OCI-LY1 (cell line): ENCODE measurements at regions not wholly inside any gene's neighbourhood (a gene's known extent, or its start where the extent isn't known, plus 50 kb on each side); places are given as distances from the start of the nearest gene placed in this dataset.

ENCODE experiments used
- H2AFZ ChIP-seq: fragments of 200-600 bp; sonication (generic), shearing (Covaris generic); 2 replicates; pipeline ENCODE4 v1.6.0; 2014; ENCODE audit warnings: antibody characterized with exemption, mild to moderate bottlenecking, low read length
- H3F3A ChIP-seq: fragments of 200-600 bp; sonication (generic), shearing (Covaris generic); 2 replicates; pipeline ENCODE4 v1.6.0; 2014; ENCODE audit warnings: mild to moderate bottlenecking, antibody characterized with exemption, low read length, moderate library complexity; ENCODE audit not compliant: insufficient read depth
- H3K27ac ChIP-seq: fragments of 200-600 bp; sonication (generic); 2 replicates; pipeline ENCODE4 v1.5.1; 2014; ENCODE audit warnings: low read length, mixed run types, mild to moderate bottlenecking, low read depth; ENCODE audit not compliant: poor library complexity, severe bottlenecking
- H3K27me3 ChIP-seq: fragments of 200-600 bp; sonication (generic); 2 replicates; pipeline ENCODE4 v1.6.0; 2014; ENCODE audit warnings: antibody characterized with exemption, mild to moderate bottlenecking, low read length, moderate library complexity; ENCODE audit not compliant: insufficient read depth
- H3K36me3 ChIP-seq: fragments of 200-600 bp; sonication (generic); 2 replicates; pipeline ENCODE4 v1.6.1; 2014; ENCODE audit warnings: mild to moderate bottlenecking, antibody characterized with exemption, low read length, moderate library complexity, mixed read lengths; ENCODE audit not compliant: insufficient read depth
- H3K4me1 ChIP-seq: fragments of 200-600 bp; sonication (generic); 2 replicates; pipeline ENCODE4 v1.5.1; 2014; ENCODE audit warnings: mild to moderate bottlenecking, low read length, moderate library complexity; ENCODE audit not compliant: insufficient read depth, severe bottlenecking
- H3K4me2 ChIP-seq: fragments of 200-600 bp; sonication (generic), shearing (Covaris generic); 2 replicates; pipeline ENCODE4 v1.6.1; 2014; ENCODE audit warnings: low read length
- H3K4me3 ChIP-seq: fragments of 200-600 bp; sonication (generic); 2 replicates; pipeline ENCODE4 v1.5.1; 2014; ENCODE audit warnings: low read length, low read depth, mild to moderate bottlenecking, mixed read lengths; ENCODE audit not compliant: poor library complexity, severe bottlenecking
- H3K79me2 ChIP-seq: fragments of 200-600 bp; shearing (Covaris generic); 2 replicates; pipeline ENCODE4 v1.6.1; 2016; ENCODE audit warnings: mixed run types, low read length, mixed read lengths; ENCODE audit not compliant: insufficient read depth
- H3K9ac ChIP-seq: fragments of 200-600 bp; sonication (generic), shearing (Covaris generic); 2 replicates; pipeline ENCODE4 v1.6.1; 2014; ENCODE audit warnings: mild to moderate bottlenecking, low read length, mixed read lengths
- H3K9me2 ChIP-seq: fragments of 200-600 bp; sonication (generic), shearing (Covaris generic); 2 replicates; pipeline ENCODE4 v1.6.1; 2014; ENCODE audit warnings: low read depth, mild to moderate bottlenecking, low read length, mixed read lengths
- H3K9me3 ChIP-seq: fragments of 200-600 bp; shearing (Covaris generic); 2 replicates; pipeline ENCODE4 v1.6.1; 2014; ENCODE audit warnings: low read length, mixed read lengths
- H4K20me1 ChIP-seq: fragments of 200-600 bp; sonication (generic), shearing (Covaris generic); 2 replicates; pipeline ENCODE4 v1.6.0; 2016; ENCODE audit warnings: mild to moderate bottlenecking, low read length; ENCODE audit not compliant: insufficient read depth
- CTCF ChIP-seq: fragments of 200-600 bp; sonication (generic), shearing (Covaris generic); IDR thresholded peaks from 2 replicates; pipeline ENCODE4 v1.5.1; 2017; ENCODE audit warnings: mild to moderate bottlenecking, antibody characterized with exemption, low read length, moderate library complexity, mixed read lengths
- EZH2 ChIP-seq: fragments of 200-600 bp; sonication (generic), shearing (Covaris generic); IDR thresholded peaks from 2 replicates; pipeline ENCODE4 v1.8.0; 2017; ENCODE audit warnings: borderline replicate concordance, mixed run types, mild to moderate bottlenecking, antibody characterized with exemption, low read length, moderate library complexity, mixed read lengths

- no peak overlapping the region for H3K4me3 ChIP-seq
- no peaks in the 10 kb centered on the region for H3K36me3 ChIP-seq
- TF ChIP-seq EZH2, result no peak
- no peak for TF ChIP-seq CTCF
- no peak overlapping the region for H2AFZ ChIP-seq
- no peak overlapping the region for H3K27ac ChIP-seq
- no peaks in the 10 kb centered on the region for H3K4me1 ChIP-seq
- no peaks in the 10 kb centered on the region for H3K27me3 ChIP-seq
- no peak overlapping the region for H3K9ac ChIP-seq
- H3K79me2 ChIP-seq, result no peaks in the 10 kb centered on the region
- H4K20me1 ChIP-seq, result no peaks in the 10 kb centered on the region
- H3K4me2 ChIP-seq, result no peak overlapping the region
- H3F3A ChIP-seq, result no peaks in the 10 kb centered on the region
- H3K9me2 ChIP-seq, result no peaks in the 10 kb centered on the region
- H3K9me3 ChIP-seq, result no peaks in the 10 kb centered on the region
Observed at GRCh38 chr5:28275931-28276330, 1237.5 kb upstream of the CDH9 start.

- no peak overlapping the region for H2AFZ ChIP-seq
- no peak overlapping the region for H3K27ac ChIP-seq
- no peak overlapping the region for H3K4me2 ChIP-seq
- no peaks in the 10 kb centered on the region for H4K20me1 ChIP-seq
- no peak overlapping the region for H3K9ac ChIP-seq
- no peaks in the 10 kb centered on the region for H3K9me3 ChIP-seq
- no peaks in the 10 kb centered on the region for H3F3A ChIP-seq
- H3K79me2 ChIP-seq, result no peaks in the 10 kb centered on the region
- no peaks in the 10 kb centered on the region for H3K4me1 ChIP-seq
- no peaks in the 10 kb centered on the region for H3K27me3 ChIP-seq
- H3K36me3 ChIP-seq, result no peaks in the 10 kb centered on the region
- no peak overlapping the region for H3K4me3 ChIP-seq
- H3K9me2 ChIP-seq, result no peaks in the 10 kb centered on the region
- TF ChIP-seq CTCF, result no peak
- no peak for TF ChIP-seq EZH2
Observed at GRCh38 chr5:28269978-28270377, 1231.6 kb upstream of the CDH9 start.

GRCh38 chr5:28265877-28266276 lies 1227.5 kb upstream of the CDH9 start:
- Histone ChIP-seq H3K4me3 (no peak overlapping the region), H4K20me1 (no peaks in the 10 kb centered on the region), H3K27me3 (no peaks in the 10 kb centered on the region), H3K9me2 (no peaks in the 10 kb centered on the region), H3K79me2 (no peaks in the 10 kb centered on the region), H3K9me3 (no peaks in the 10 kb centered on the region), H3K4me2 (no peak overlapping the region), H3K9ac (no peak overlapping the region), H3K36me3 (no peaks in the 10 kb centered on the region), H3K27ac (no peak overlapping the region), H3F3A (no peaks in the 10 kb centered on the region), H3K4me1 (no peaks in the 10 kb centered on the region), H2AFZ (no peak overlapping the region)
- no peak for TF ChIP-seq EZH2

- no peak overlapping the region for H3K27ac ChIP-seq
- H3K36me3 ChIP-seq, result no peaks in the 10 kb centered on the region
- H3K27me3 ChIP-seq, result no peaks in the 10 kb centered on the region
- H3K4me1 ChIP-seq, result no peaks in the 10 kb centered on the region
- H3K9me3 ChIP-seq, result no peaks in the 10 kb centered on the region
- TF ChIP-seq EZH2, result no peak
- TF ChIP-seq CTCF, result no peak
- no peaks in the 10 kb centered on the region for H3K79me2 ChIP-seq
- no peaks in the 10 kb centered on the region for H3K9me2 ChIP-seq
- H3K9ac ChIP-seq, result no peak overlapping the region
- no peak overlapping the region for H3K4me3 ChIP-seq
- no peak overlapping the region for H3K4me2 ChIP-seq
- H3F3A ChIP-seq, result no peaks in the 10 kb centered on the region
- H2AFZ ChIP-seq, result no peak overlapping the region
- no peaks in the 10 kb centered on the region for H4K20me1 ChIP-seq
Observed at GRCh38 chr5:28254846-28255245, 1216.5 kb upstream of the CDH9 start.
